GM21723 (cell line): ENCODE measurements at regions not wholly inside any gene's neighbourhood (a gene's known extent, or its start where the extent isn't known, plus 50 kb on each side); places are given as distances from the start of the nearest gene placed in this dataset.

Source experiments
- ATAC-seq: cut with Tn5 transposase; IDR thresholded peaks from one replicate; pipeline ENCODE4 v1.9.1; 2021; ENCODE audit warnings: mild to moderate bottlenecking, moderate library complexity; ENCODE audit not compliant: unreplicated experiment

DNA sequence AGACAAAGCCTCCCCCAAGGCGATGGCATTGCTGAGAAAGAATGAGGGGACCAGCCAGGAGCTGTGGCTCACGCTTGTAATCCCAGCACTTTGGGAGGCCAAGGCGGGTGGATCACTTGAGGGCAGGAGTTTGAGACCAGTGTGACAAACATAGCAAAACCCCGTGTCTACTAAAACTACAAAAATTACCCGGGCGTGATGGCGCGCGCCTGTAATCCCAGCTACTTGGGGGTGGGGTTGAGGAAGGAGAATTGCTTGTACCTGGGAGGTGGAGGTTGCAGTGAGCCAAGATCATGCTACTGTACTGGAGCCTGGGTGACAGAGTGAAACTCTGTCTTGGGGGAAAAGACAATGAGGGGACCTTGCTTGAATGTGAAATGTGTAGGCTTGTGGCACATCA, 402.4 kb upstream of the C2CD4B start:
- no peak for ATAC-seq

DNA sequence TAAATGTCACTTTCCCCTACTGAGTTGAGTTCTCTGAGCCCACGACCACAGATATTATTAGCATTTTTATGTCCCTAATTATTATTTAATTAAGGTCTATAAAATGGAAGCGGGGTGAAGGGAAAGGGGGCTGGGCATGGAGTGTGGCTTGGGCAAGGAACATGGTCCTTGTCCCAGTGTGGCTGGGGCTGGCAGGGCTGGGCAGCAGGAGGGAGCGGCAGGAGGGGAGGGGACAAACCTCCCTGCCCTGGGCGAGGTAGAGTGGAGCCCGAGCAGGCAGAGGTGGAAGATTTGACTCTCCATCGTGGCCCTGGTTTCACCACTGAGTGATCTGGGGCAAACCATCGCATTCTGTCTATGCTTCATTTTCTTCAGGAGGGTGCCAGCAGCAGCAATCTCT, 402.9 kb upstream of the C2CD4B start:
- no peak for ATAC-seq

DNA sequence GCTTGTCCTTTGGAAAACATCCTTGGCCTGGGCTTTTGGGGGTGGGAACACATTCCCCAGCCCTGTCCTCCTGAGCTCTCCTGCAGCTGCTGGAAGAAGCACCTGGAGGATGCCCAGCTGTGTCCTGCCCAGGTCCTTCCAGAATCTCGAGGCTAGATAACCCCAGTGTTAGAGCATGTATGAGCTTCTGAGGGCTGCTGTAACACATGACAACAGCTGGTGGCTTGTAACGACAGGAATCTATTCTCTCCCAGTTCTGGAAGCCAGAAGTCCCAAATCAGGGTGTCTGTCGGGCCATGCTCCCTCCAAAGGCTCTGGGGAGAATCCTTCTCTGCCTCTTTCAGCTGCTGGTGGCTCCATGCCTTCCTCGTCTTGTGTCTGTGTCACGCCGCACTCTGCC, 403.6 kb upstream of the C2CD4B start:
- no peak for ATAC-seq

GRCh38 chr15:62569460-62570404, 404.6 kb upstream of the C2CD4B start:
- ATAC-seq = no peak

GRCh38 chr15:62570405-62570783, 405.3 kb upstream of the C2CD4B start:
- no peak for ATAC-seq

DNA sequence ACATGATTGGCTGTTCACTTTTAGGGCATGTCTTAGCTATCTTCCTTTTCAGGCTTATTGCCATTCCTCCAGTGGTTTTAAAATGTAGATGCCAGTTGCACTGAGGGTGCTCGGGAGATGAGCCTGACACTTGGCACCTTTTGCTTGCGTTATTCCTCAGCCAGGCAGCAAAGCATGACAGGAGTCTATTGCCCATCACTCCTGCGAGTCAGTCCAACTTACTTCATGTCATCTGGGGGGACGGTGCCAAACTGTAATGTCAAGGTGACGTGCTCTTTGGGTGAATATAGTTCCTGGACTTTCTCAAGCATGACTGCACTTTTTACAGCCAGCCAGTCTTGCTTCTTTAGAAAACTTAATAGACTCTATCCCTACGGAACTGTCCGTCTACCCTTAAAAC, 406.0 kb upstream of the C2CD4B start:
- no peak for ATAC-seq

GRCh38 chr15:62572797-62573196, 407.7 kb upstream of the C2CD4B start:
- no peak for ATAC-seq

- no peak for ATAC-seq
Measured at GRCh38 chr15:62573876-62574275, 408.8 kb upstream of the C2CD4B start.

- ATAC-seq = no peak
Measured at GRCh38 chr15:62578546-62578945, 413.5 kb upstream of the C2CD4B start.

GRCh38 chr15:62578960-62579359, 413.9 kb upstream of the C2CD4B start:
- ATAC-seq = no peak

DNA sequence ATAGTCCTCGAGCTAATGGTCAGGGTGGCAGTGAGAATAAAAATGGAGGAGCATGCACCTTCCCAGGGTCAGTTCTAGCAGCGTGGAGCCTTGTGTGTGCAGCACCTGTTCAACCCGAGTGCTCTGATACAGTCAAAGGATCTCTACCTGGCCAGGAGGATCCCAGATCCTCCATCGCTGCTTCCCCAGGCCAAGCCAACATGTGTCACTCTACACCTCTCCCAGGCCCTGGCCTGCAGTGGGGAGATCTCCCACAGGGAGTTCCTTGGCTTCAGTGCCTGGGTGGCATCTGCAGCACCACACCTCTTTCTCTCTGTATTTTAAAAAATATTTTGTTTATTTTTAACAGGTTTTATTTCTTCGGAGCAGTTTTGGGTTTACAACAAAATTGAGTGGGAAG, 414.8 kb upstream of the C2CD4B start:
- no peak for ATAC-seq

DNA sequence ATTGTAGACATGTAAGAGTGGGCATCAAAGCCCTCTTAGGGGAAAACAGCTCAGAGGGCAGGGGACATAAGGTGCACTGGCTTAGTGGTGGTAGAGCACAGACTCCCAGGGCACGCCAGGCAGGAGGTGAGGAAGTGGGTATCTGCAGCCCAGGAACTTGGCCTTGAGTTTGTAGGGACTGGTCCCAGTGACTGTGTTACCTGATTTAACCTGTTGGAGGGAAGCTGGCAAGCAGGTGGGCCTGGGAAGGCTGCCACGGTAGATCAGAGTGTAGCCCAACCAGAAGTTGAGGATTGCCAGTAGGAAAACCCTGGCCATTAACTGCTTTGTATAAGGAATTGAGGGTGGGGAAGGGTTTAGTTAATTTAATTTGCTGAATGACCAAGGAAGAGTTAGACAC, 417.5 kb upstream of the C2CD4B start:
- no peak for ATAC-seq

GRCh38 chr15:62584301-62585235, 419.5 kb upstream of the C2CD4B start:
- ATAC-seq = no peak

GRCh38 chr15:62588938-62589670, 424.0 kb upstream of the C2CD4B start:
- no peak for ATAC-seq

GRCh38 chr15:62591842-62592838, 427.1 kb upstream of the C2CD4B start:
- no peak for ATAC-seq

DNA sequence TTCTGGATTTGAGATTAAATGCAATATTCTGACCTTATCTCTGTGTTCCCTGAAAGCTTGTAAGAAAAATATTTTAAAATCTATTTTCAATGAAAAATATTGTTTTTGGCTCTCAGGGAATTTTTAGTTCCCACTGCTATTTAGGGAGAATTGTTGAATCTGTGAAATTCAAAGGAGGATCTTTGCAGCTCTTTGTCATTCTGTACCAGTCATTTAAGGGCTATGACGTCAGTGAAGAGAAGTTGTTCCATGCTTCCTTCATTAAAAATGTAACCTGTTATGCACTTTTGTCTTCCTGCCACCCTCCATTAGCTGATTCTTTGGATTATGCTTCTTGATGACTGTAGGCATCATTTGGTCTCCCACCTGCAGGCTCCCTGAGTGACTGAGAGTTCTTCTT, 427.8 kb upstream of the C2CD4B start:
- no peak for ATAC-seq

- ATAC-seq = no peak
Measured at GRCh38 chr15:62593681-62594399, 428.8 kb upstream of the C2CD4B start.

DNA sequence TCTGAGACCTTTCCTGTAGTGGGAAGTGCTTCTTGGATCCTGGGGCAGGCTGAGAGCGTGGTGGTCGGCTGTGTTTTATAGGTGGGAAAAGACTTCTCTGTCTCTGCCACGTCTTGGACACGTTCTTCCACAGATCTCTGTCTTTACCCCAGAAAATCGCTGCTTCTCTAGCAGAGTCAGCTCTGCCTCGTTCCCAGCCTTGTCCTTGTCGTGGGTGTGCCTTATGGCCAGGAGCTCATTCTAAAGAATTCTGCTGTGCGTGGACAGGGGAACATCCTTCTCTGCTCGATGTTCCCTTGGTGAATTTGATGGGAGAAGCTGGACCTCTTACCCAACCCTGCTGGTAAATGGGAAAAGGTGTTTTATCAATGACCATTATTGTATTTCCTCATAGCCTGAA, 433.1 kb upstream of the C2CD4B start:
- ATAC-seq = no peak
